GM20431 (cell line): ENCODE measurements at regions not wholly inside any gene's neighbourhood (a gene's known extent, or its start where the extent isn't known, plus 50 kb on each side); places are given as distances from the start of the nearest gene placed in this dataset.
"Not testable (repeated sequence)": the region's sequence is repeated elsewhere in the genome, so short reads cannot be mapped to it uniquely, and the experiment has no call there.

ENCODE experiments used
- in situ Hi-C: fragments of 300-500 bp; cut with MseI, MboI; formaldehyde crosslinking; loops from one replicate; pipeline ENCODE4 v1.15.0; 2020; ENCODE audit warnings: low sequenced_read_pairs; ENCODE audit not compliant: unreplicated experiment

GRCh38 chr7:81111781-81112540, 193.1 kb upstream of the SEMA3C start:
- in situ Hi-C loops, result no loop called here

GRCh38 chr7:81111358-81111757, 192.5 kb upstream of the SEMA3C start:
- in situ Hi-C loops, result no loop called here

- in situ Hi-C loops, result no loop called here
Measured at GRCh38 chr7:81110673-81111072, 191.8 kb upstream of the SEMA3C start.

- in situ Hi-C loops, result no loop called here
Measured at GRCh38 chr7:81098213-81098612, 179.4 kb upstream of the SEMA3C start.

GRCh38 chr7:81094952-81095351, 176.1 kb upstream of the SEMA3C start:
- in situ Hi-C loops, result no loop called here

- in situ Hi-C loops, result no loop called here
Measured at GRCh38 chr7:81081616-81082015, 162.8 kb upstream of the SEMA3C start.

GRCh38 chr7:81080553-81080952, 161.7 kb upstream of the SEMA3C start:
- in situ Hi-C loops, result no loop called here

GRCh38 chr7:81079746-81080145, 160.9 kb upstream of the SEMA3C start:
- in situ Hi-C loops, result no loop called here

- in situ Hi-C loops, result no loop called here
Measured at GRCh38 chr7:81075150-81075549, 156.3 kb upstream of the SEMA3C start.

GRCh38 chr7:81074406-81074805, 155.6 kb upstream of the SEMA3C start:
- in situ Hi-C loops, result no loop called here

GRCh38 chr7:81073931-81074251, 155.0 kb upstream of the SEMA3C start:
- in situ Hi-C loops, result no loop called here

GRCh38 chr7:81070956-81071355, 152.1 kb upstream of the SEMA3C start:
- in situ Hi-C loops, result no loop called here

- in situ Hi-C loops, result no loop called here
Measured at GRCh38 chr7:81066797-81067196, 147.9 kb upstream of the SEMA3C start.

GRCh38 chr7:81064426-81064825, 145.6 kb upstream of the SEMA3C start:
- in situ Hi-C loops, result no loop called here

- in situ Hi-C loops, result no loop called here
Measured at GRCh38 chr7:81062755-81063154, 143.9 kb upstream of the SEMA3C start.

GRCh38 chr7:81057469-81057868, 138.6 kb upstream of the SEMA3C start:
- in situ Hi-C loops, result not testable (repeated sequence)

- in situ Hi-C loops, result no loop called here
Measured at GRCh38 chr7:81053623-81054022, 134.8 kb upstream of the SEMA3C start.

- in situ Hi-C loops, result no loop called here
Measured at GRCh38 chr7:81051811-81052413, 133.1 kb upstream of the SEMA3C start.

- in situ Hi-C loops, result no loop called here
Measured at GRCh38 chr7:81045491-81046030, 126.7 kb upstream of the SEMA3C start.

- in situ Hi-C loops, result not testable (repeated sequence)
Measured at GRCh38 chr7:81042646-81043045, 123.8 kb upstream of the SEMA3C start.

GRCh38 chr7:81040496-81040895, 121.6 kb upstream of the SEMA3C start:
- in situ Hi-C loops, result no loop called here

- in situ Hi-C loops, result no loop called here
Measured at GRCh38 chr7:81036871-81037270, 118.0 kb upstream of the SEMA3C start.
